GM15510 (cell line): ENCODE measurements at regions not wholly inside any gene's neighbourhood (a gene's known extent, or its start where the extent isn't known, plus 50 kb on each side); places are given as distances from the start of the nearest gene placed in this dataset.

Experiments
- POLR2A ChIP-seq: IDR thresholded peaks from 3 replicates; pipeline ENCODE4 v1.6.1; 2011; ENCODE audit warnings: borderline replicate concordance; ENCODE audit not compliant: insufficient read length; ENCODE audit errors: extremely low read depth

GRCh38 chr2:234415706-234416105 is 81.2 kb downstream of the ARL4C start:
- TF ChIP-seq POLR2A, result no peak

GRCh38 chr2:234414596-234414995 is 82.3 kb downstream of the ARL4C start:
- no peak for TF ChIP-seq POLR2A

- TF ChIP-seq POLR2A, result no peak
These were observed 84.2 kb downstream of the ARL4C start for GRCh38 chr2:234412726-234413125.

GRCh38 chr2:234411793-234412192 is 85.1 kb downstream of the ARL4C start:
- TF ChIP-seq POLR2A, result no peak

GRCh38 chr2:234410526-234410925 is 86.4 kb downstream of the ARL4C start:
- TF ChIP-seq POLR2A, result no peak

- TF ChIP-seq POLR2A, result no peak
These were observed 87.3 kb downstream of the ARL4C start for GRCh38 chr2:234409590-234409989.

GRCh38 chr2:234406085-234406484 is 90.8 kb downstream of the ARL4C start:
- TF ChIP-seq POLR2A, result no peak

- TF ChIP-seq POLR2A, result no peak
These were observed 91.4 kb downstream of the ARL4C start for GRCh38 chr2:234405462-234405861.

GRCh38 chr2:234404957-234405356 is 91.9 kb downstream of the ARL4C start:
- no peak for TF ChIP-seq POLR2A

GRCh38 chr2:234403751-234404150 is 93.1 kb downstream of the ARL4C start:
- no peak for TF ChIP-seq POLR2A

GRCh38 chr2:234403074-234403473 is 93.8 kb downstream of the ARL4C start:
- no peak for TF ChIP-seq POLR2A

GRCh38 chr2:234401426-234401825 is 95.5 kb downstream of the ARL4C start:
- no peak for TF ChIP-seq POLR2A

- TF ChIP-seq POLR2A, result no peak
These were observed 97.2 kb downstream of the ARL4C start for GRCh38 chr2:234399451-234400246.

- TF ChIP-seq POLR2A, result no peak
These were observed 98.3 kb downstream of the ARL4C start for GRCh38 chr2:234398531-234398930.

GRCh38 chr2:234395891-234396420 is 100.9 kb downstream of the ARL4C start:
- no peak for TF ChIP-seq POLR2A

GRCh38 chr2:234394450-234394849 is 102.4 kb downstream of the ARL4C start:
- no peak for TF ChIP-seq POLR2A

GRCh38 chr2:234393354-234393753 is 103.5 kb downstream of the ARL4C start:
- TF ChIP-seq POLR2A, result no peak

GRCh38 chr2:234392041-234392615 is 104.8 kb downstream of the ARL4C start:
- TF ChIP-seq POLR2A, result no peak
